GM19328 (cell line): ENCODE measurements at regions not wholly inside any gene's neighbourhood (a gene's known extent, or its start where the extent isn't known, plus 50 kb on each side); places are given as distances from the start of the nearest gene placed in this dataset.
"Not testable (repeated sequence)": the region's sequence is repeated elsewhere in the genome, so short reads cannot be mapped to it uniquely, and the experiment has no call there.

ENCODE experiments used
- ATAC-seq: cut with Tn5 transposase; IDR thresholded peaks from one replicate; pipeline ENCODE4 v1.9.1; 2021; ENCODE audit warnings: mild to moderate bottlenecking, moderate library complexity; ENCODE audit not compliant: unreplicated experiment

DNA sequence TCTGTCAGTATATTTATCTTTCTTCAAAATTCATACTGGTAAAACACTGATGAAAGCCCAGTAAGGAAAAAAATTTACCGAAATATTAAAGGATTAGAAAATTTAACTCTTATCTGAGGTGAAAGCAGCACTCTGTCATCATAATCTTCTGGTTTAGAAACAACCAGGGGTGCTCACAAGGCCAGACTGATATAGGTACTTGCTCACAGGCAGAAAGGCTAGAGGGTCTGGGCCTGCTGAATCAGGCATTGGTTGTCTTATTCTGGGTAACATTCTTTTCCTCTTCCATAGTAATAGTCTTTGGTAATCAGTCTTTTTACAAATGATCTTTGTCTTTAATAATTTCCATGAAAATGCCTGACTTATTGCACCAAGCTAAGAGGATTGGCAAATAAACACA, 221.4 kb upstream of the TFPI start:
- no peak for ATAC-seq

DNA sequence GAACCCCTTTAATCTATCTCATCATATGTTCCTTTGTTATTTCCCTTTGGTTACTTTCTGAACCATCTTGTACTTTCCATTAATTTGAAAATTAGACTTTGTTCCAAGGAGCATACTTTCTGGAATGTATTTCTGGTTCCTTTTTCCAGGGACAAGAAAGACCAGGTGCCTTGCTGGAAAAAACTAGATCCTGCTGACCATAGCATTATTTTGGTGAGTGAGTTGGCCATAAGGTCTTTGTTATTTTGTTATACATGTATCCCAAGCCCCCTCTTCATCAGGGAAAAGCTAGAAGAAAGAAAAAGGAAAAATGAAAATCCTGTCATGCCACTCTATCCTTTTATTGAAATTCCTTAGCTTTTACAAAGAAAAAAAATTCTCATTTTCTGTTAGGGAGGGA, 228.1 kb upstream of the TFPI start:
- no peak for ATAC-seq

DNA sequence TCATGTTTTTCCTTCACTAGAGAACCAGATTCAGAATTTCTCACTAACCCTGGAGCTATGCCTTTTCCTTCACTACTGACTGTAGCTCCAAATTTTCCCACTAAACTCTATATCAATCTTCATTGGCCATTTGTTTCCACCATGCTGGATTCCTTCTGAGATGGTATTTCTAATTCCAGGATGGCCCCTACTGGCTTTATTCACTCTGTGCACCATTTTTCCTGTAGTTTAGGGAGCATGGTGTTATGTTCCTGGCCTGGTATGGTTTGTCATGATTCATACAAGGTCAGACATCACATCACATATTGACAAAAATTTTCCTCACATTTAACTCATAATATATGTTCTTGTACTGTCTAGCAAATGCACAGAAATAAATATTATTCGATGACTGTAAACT, 229.2 kb upstream of the TFPI start:
- ATAC-seq, result no peak

- not testable (repeated sequence) for ATAC-seq
These were observed 229.9 kb upstream of the TFPI start for GRCh38 chr2:187784138-187784537.

DNA sequence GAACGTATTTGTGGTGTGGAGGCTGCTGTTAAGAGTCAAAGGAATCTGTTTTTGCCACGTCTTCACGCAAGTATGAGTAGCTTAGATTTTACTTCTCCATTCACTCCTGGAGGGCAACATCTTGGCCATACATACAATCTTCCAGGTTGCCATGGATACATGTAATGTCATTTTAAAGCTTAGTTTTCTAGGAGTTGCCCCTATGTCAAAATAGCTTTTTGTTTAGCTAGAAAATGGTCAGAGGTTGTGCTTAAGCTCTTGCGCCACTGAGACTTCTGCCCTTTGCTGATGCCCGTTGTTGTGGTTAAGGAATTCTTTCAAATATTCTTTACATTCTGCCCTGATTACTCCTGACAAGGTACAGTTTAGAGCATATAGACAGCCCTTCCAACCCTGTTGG, 245.4 kb upstream of the TFPI start:
- ATAC-seq, result no peak

- no peak for ATAC-seq
These were observed 249.6 kb upstream of the TFPI start for GRCh38 chr2:187803816-187804215.

GRCh38 chr2:187815113-187815512, 260.9 kb upstream of the TFPI start:
- ATAC-seq, result no peak

GRCh38 chr2:187819624-187820023, 265.4 kb upstream of the TFPI start:
- ATAC-seq, result no peak

DNA sequence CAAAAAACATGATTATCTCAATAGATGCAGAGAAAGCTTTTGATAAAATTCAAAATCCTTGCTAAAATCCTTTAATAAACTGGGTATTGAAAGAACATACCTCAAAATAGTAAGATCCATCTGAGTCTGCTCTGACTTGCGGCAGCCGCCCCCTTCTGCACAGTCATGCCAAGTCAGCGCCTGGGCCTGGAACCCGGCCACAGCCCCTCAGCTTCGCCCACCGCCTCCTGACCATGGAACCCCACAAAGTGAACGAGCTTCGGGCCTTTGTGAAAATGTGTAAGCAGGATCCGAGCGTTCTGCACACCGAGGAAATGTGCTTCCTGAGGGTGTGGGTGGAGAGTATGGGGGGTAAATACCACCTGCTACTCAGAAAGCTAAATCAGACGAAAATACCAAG, 270.9 kb upstream of the TFPI start:
- ATAC-seq, result no peak

DNA sequence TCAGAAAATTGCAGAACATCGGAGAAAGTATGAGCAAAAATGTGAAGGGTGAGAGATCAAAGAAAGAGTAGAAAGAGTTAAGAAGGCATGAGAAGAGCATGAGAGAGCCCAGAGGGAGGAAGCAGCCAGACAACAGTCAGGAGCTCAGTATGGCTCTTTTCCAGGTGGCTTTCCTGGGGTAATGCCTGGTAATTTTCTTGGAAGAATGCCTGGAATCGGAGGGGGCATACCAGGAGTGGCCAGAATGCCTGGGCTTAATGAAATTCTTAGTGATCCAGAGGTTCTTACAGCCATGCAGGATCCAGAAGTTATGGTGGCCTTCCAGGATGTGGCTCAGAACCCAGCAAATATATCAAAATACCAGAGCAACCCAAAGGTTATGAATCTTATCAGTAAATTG, 271.8 kb upstream of the TFPI start:
- no peak for ATAC-seq

- no peak for ATAC-seq
These were observed 280.6 kb upstream of the TFPI start for GRCh38 chr2:187834787-187835186.

- no peak for ATAC-seq
These were observed 284.5 kb upstream of the TFPI start for GRCh38 chr2:187838690-187839089.

DNA sequence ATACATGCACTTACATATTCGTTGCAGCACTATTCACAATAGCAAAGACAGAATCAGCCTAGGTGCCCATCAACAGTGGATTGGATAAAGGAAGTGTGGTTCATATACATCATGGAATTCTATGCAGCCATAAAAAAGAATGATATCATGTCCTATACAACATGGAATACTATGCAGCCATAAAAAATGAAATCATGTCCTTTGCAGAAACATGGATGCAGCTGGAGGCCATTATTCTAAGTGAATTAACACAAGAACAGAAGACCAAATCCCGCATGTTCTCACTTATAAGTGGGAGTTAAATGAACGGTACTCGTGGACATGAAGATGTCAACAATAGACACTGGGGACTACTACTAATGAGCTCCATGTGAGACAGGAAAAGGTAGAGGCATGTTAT, 288.1 kb upstream of the TFPI start:
- no peak for ATAC-seq

GRCh38 chr2:187842978-187843847, 289.0 kb upstream of the TFPI start:
- ATAC-seq, result no peak

DNA sequence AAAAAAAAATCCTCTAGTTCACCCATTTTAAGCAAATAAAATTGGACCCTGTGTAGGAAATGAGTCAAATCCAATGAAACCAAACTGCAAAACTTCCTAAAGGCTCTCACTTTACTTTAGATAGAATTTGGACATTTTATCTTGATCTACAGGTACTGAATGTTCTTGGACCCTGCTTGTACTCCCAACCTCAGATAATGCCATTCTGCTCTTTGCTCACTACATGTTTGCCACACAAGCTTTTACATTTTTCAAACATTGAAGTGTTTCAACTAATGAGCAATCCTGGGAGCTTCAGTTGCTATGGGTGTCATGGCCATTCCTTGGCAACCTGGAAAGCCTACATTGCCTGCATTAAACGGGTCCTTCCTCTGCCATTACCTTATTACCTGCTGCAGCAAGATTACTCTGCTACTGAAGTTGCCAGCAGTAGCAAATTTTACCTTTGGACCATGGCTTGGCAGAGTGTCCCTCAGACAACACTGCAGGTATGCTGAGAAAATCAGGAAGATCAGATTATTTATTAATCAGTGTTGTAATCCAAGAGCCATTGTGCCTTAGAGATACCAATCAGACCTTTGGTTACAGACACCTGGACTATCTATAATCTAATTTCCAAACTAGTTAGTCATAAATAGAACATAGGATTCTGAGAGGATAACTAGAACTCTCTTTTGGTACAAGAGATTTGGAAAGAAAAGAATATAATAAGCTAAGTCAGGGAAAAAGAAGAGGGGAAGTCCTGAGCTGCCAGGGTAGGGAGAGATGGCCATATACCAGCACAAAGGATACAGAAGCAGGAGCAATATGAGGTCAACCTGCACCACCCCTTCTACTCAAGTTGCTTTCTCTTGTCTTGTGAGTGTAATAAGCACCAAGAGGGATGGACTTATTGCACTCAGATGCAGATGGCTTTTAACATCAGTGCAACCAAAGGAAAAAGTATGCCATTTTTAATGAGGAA, 293.3 kb upstream of the TFPI start:
- no peak for ATAC-seq

DNA sequence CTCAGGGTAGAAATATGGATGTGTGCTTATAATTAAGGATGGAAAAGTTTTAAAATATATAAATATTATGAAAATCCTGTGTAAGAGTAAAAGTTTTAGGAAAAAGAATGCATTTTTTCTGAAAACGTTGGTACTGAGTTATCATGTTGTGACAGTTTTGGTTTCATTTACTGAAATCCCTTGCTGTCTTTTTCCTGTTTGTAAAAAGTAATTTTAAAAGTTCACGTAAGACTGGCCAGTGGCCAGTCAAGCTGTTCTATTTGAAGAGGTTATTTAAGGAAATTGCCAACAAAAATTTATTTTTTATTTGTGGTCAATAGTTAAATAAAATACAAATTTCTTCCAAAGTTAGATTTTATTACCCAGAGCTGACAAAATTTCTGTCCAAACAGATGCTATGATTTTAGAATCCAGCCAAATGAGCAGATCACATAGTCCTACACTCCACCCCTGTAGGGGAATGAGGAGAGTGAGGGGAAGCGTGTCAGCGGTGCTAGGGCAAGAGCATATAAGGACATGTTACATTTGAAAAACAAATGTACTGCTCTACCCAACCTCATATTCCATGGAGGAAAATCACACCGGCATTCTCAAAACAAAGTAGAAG, 297.8 kb upstream of the TFPI start:
- ATAC-seq, result no peak

DNA sequence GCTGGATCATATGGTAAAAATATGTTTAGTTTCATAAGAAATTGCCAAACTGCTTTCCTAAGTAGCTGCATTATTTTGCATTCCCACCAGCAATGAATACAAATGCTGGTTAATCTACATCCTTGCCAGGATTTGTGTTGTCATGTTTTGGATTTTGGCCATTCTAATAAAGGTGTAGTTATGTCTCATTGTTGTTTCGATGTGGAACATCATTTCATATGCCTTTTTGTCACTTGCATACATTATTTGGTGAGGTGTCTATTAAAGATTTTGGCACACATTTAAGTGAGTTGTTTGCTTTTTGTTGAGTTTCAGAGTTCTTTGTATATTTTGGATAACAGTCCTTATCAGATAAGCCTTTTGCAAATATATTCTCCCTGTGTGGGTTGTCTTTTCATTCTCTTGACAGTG, 299.2 kb upstream of the TFPI start:
- ATAC-seq, result no peak

GRCh38 chr2:187854801-187855200, 300.6 kb upstream of the TFPI start:
- no peak for ATAC-seq

DNA sequence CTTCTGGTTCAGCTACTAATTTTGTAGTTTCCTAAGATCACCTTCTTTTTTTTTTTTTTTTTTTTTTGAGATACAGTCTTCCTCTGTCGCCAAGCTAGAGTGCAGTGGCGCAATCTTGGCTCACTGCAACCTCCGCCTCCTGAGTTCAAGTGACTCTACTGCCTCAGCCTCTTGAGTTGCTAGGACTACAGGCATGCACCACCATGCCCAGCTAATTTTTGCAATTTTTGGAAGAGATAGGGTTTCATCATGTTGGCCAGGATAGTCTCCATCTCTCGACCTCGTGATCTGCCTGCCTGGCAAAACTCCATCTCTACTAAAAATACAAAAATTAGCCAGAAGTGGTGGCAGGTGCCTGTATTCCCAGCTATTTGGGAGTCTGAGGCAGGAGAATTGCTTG, 301.5 kb upstream of the TFPI start:
- no peak for ATAC-seq

GRCh38 chr2:187857826-187858225, 303.6 kb upstream of the TFPI start:
- no peak for ATAC-seq

GRCh38 chr2:187862715-187863114, 308.5 kb upstream of the TFPI start:
- no peak for ATAC-seq
